AG09309 (cell line): ENCODE measurements at regions not wholly inside any gene's neighbourhood (a gene's known extent, or its start where the extent isn't known, plus 50 kb on each side); places are given as distances from the start of the nearest gene placed in this dataset.
A peak's percentile ranks its signal among the peaks of the same experiment; 100 is the strongest.

Experiments used
- DNase-seq: peaks from one replicate; pipeline ENCODE4 v3.0.0-alpha.2; 2010; ENCODE audit warnings: low read depth
- H3K4me3 ChIP-seq: 2 replicates; pipeline ENCODE4 v1.5.1; 2011; ENCODE audit warnings: mild to moderate bottlenecking, low read depth, low read length, moderate library complexity; ENCODE audit not compliant: control insufficient read depth
- CTCF ChIP-seq: IDR thresholded peaks from 2 replicates; pipeline ENCODE4 v1.5.1; 2011; ENCODE audit warnings: mild to moderate bottlenecking, low read depth, low read length, inconsistent platforms; ENCODE audit not compliant: insufficient read depth, control insufficient read depth; ENCODE audit errors: missing control alignments

- no peak overlapping the region for H3K4me3 ChIP-seq
These were observed 107.6 kb downstream of the NAV1 start for GRCh38 chr1:201646411-201647022.

GRCh38 chr1:201647094-201647493 is 108.2 kb downstream of the NAV1 start:
- no peak for TF ChIP-seq CTCF
- no peak for DNase-seq
- H3K4me3 ChIP-seq, result no peak overlapping the region; the same call in 1 of the 2 replicates

More at GRCh38 chr1:201646411-201647022, 107.6 kb downstream of the NAV1 start:
- TF ChIP-seq CTCF, result no peak
- DNase-seq, result no peak

GRCh38 chr1:201647722-201648065 is 108.8 kb downstream of the NAV1 start:
- no peak for TF ChIP-seq CTCF
- DNase-seq, result no peak
- peak overlapping the region; percentile 72 for H3K4me3 ChIP-seq

- H3K4me3 ChIP-seq, result peak overlapping the region; percentile 72
- DNase-seq, result no peak
- TF ChIP-seq CTCF, result no peak
These were observed 109.4 kb downstream of the NAV1 start for GRCh38 chr1:201648066-201648906.

GRCh38 chr1:201648907-201649721 is 110.2 kb downstream of the NAV1 start:
- peak overlapping the region; percentile 72 for H3K4me3 ChIP-seq
- TF ChIP-seq CTCF, result no peak
- no peak for DNase-seq

- TF ChIP-seq CTCF, result no peak
- DNase-seq, result no peak
- peak overlapping the region; percentile 72 for H3K4me3 ChIP-seq
These were observed 111.1 kb downstream of the NAV1 start for GRCh38 chr1:201649761-201650622.
